A549 (cell line): ENCODE measurements at regions not wholly inside any gene's neighbourhood (a gene's known extent, or its start where the extent isn't known, plus 50 kb on each side); places are given as distances from the start of the nearest gene placed in this dataset.

ENCODE experiments used
- ATAC-seq, 2 experiments: fragments of 200-7000 bp in 1 of 2; fragments of >200 bp in 1 of 2; cut with Nextera tagmentation in 1 of 2; cut with Tn5 transposase in 1 of 2; 3 replicates each; pipeline versions ENCODE4 v1.8.0 to v1.9.1; 2018 to 2020; ENCODE audit warnings: mild to moderate bottlenecking in 1 of 2, moderate library complexity in 1 of 2
- CTCF ChIA-PET: fragments of 300-600 bp; sonication (Branson Sonifier 250); formaldehyde crosslinking; extraction: SDS; loops from one replicate; lab custom pipeline; 2021; ENCODE audit warnings: antibody characterized with exemption, inconsistent platforms; lab: Yijun Ruan, JAX
- POLR2A ChIA-PET: fragments of 350-600 bp; formaldehyde crosslinking; extraction: SDS; loops from one replicate; lab custom pipeline; 2021; ENCODE audit warnings: antibody characterized with exemption, inconsistent platforms; lab: Yijun Ruan, JAX
- DNase-seq, 2 experiments: peaks; one replicate each; pipeline versions ENCODE4 v3.0.0 to v3.0.0-alpha.2; 2011 to 2016; ENCODE audit warnings: low read depth in 1 of 2, low spot score in 1 of 2
- FAIRE-seq: peaks from 2 replicates; lab custom pipeline; 2011; peaks lifted over from hg19 to GRCh38; lab: Jason Lieb, UNC
- H3K27ac ChIP-seq, 2 experiments: fragments of >200 bp; sonication (Bioruptor Twin); formaldehyde crosslinking; 3 replicates each; pipeline ENCODE4 v1.5.1; 2016 to 2017
- H3K4me1 ChIP-seq: fragments of >200 bp; sonication (Bioruptor Twin); formaldehyde crosslinking; 3 replicates; pipeline ENCODE4 v1.6.1; 2016
- H3K4me2 ChIP-seq: fragments of >200 bp; sonication (Bioruptor Twin); formaldehyde crosslinking; 3 replicates; pipeline ENCODE4 v1.6.1; 2016
- H3K4me3 ChIP-seq: fragments of >200 bp; sonication (Bioruptor Twin); formaldehyde crosslinking; 3 replicates; pipeline ENCODE4 v1.5.1; 2016
- H3K9me3 ChIP-seq: fragments of >200 bp; sonication (Bioruptor Twin); formaldehyde crosslinking; 3 replicates; pipeline ENCODE4 v1.6.1; 2016
- CBX8 ChIP-seq: fragments of 200-600 bp; sonication (generic); IDR thresholded peaks from 2 replicates; pipeline ENCODE4 v1.6.1; 2016
- CTCF ChIP-seq: fragments of >200 bp; sonication (Bioruptor Twin); formaldehyde crosslinking; IDR thresholded peaks from 3 replicates; pipeline ENCODE4 v1.5.1; 2016
- EHMT2 ChIP-seq: fragments of 200-600 bp; sonication (generic); IDR thresholded peaks from 2 replicates; pipeline ENCODE4 v1.6.1; 2016; ENCODE audit warnings: antibody characterized with exemption, low read depth, mild to moderate bottlenecking, moderate library complexity
- EP300 ChIP-seq, 2 experiments: fragments of >200 bp; sonication (Bioruptor Twin); formaldehyde crosslinking; IDR thresholded peaks; 2 replicates in 1 of 2; 3 replicates in 1 of 2; pipeline ENCODE4 v1.6.1; 2016 to 2017
- FOXS1 ChIP-seq: fragments of 250-450 bp; sonication (Bioruptor Pico); IDR thresholded peaks from 2 replicates; pipeline ENCODE4 v1.5.0; 2020; ENCODE audit warnings: mild to moderate bottlenecking, moderate library complexity
- JUN ChIP-seq, 2 experiments: fragments of >200 bp; sonication (Bioruptor Twin); formaldehyde crosslinking; IDR thresholded peaks; 2 replicates in 1 of 2; 3 replicates in 1 of 2; pipeline ENCODE4 v1.6.1; 2016 to 2017
- JUNB ChIP-seq: fragments of >200 bp; sonication (Bioruptor Twin); formaldehyde crosslinking; IDR thresholded peaks from 2 replicates; pipeline ENCODE4 v1.6.1; 2016
- MAZ ChIP-seq: fragments of 150-350 bp; IDR thresholded peaks from 2 replicates; pipeline ENCODE4 v1.6.1; 2014; ENCODE audit warnings: antibody characterized with exemption, low read depth, low read length, borderline replicate concordance
- MYC ChIP-seq: IDR thresholded peaks from 2 replicates; pipeline ENCODE4 v1.6.1; 2012; ENCODE audit warnings: mild to moderate bottlenecking, inconsistent platforms, low read length, improper control_type of control experiment, borderline replicate concordance
- PHF8 ChIP-seq: fragments of 200-600 bp; sonication (generic); IDR thresholded peaks from 2 replicates; pipeline ENCODE4 v1.6.1; 2016; ENCODE audit warnings: low read depth, mild to moderate bottlenecking, antibody characterized with exemption, moderate library complexity, borderline replicate concordance
- POLR2A ChIP-seq: IDR thresholded peaks from 2 replicates; pipeline ENCODE4 v1.6.1; 2012; ENCODE audit warnings: mild to moderate bottlenecking, low read length
- RAD21 ChIP-seq, 2 experiments: fragments of >200 bp in 1 of 2; sonication (Bioruptor Twin) in 1 of 2; formaldehyde crosslinking in 1 of 2; IDR thresholded peaks in 1 of 2; conservative IDR thresholded peaks in 1 of 2; 2 replicates in 1 of 2; 3 replicates in 1 of 2; pipeline ENCODE4 v1.6.1; 2012 to 2018; ENCODE audit warnings: inconsistent platforms in 1 of 2
- REST ChIP-seq: fragments of 200-600 bp; sonication (generic); IDR thresholded peaks from 2 replicates; pipeline ENCODE4 v1.6.1; 2016; ENCODE audit warnings: antibody characterized with exemption, mild to moderate bottlenecking, moderate library complexity
- RNF2 ChIP-seq: fragments of 200-600 bp; sonication (generic); IDR thresholded peaks from 2 replicates; pipeline ENCODE4 v1.6.1; 2016; ENCODE audit warnings: low read depth, mild to moderate bottlenecking, antibody characterized with exemption, moderate library complexity, borderline replicate concordance
- SREBF2 ChIP-seq: fragments of 450-650 bp; IDR thresholded peaks from 2 replicates; pipeline ENCODE4 v1.6.1; 2014; ENCODE audit warnings: mild to moderate bottlenecking, moderate library complexity
- TFCP2L1 ChIP-seq: fragments of 250-450 bp; sonication (Bioruptor Pico); IDR thresholded peaks from 2 replicates; pipeline ENCODE4 v1.5.0; 2021; ENCODE audit warnings: mild to moderate bottlenecking
- ZFP36 ChIP-seq: fragments of 450-650 bp; IDR thresholded peaks from 2 replicates; pipeline ENCODE4 v1.6.1; 2014; ENCODE audit warnings: borderline replicate concordance; ENCODE audit not compliant: partially characterized antibody
- ZNF302 ChIP-seq: fragments of 250-450 bp; sonication (Bioruptor Pico); IDR thresholded peaks from 2 replicates; pipeline ENCODE4 v1.9.0; 2021; ENCODE audit warnings: inconsistent platforms, mild to moderate bottlenecking, moderate library complexity
- ZSCAN20 ChIP-seq: fragments of 250-450 bp; sonication (Bioruptor Pico); IDR thresholded peaks from 2 replicates; pipeline ENCODE4 v1.8.0; 2022; ENCODE audit warnings: mild to moderate bottlenecking, moderate library complexity
- WGBS: methylation state at CpG from one replicate; pipeline ENCODE4 v1.1.6; 2017; ENCODE audit errors: missing lambda C conversion rate; 5-methylcytosine and 5-hydroxymethylcytosine counted together
- TF ChIP-seq, protein P1 (sequence below): fragments of 250-450 bp; sonication (Bioruptor Pico); IDR thresholded peaks from 2 replicates; pipeline ENCODE4 v1.5.0; 2020; ENCODE audit warnings: low read depth, mild to moderate bottlenecking, moderate library complexity
- TF ChIP-seq, protein P2 (sequence below): IDR thresholded peaks from 2 replicates; pipeline ENCODE4 v1.6.1; 2012; ENCODE audit warnings: low read depth, borderline replicate concordance
- TF ChIP-seq, protein P3 (sequence below): fragments of >200 bp; sonication (Bioruptor Twin); formaldehyde crosslinking; IDR thresholded peaks from 2 replicates; pipeline ENCODE4 v1.6.1; 2016

GRCh38 chr2:24420373-24420772, 60.0 kb upstream of the ITSN2 start:
- H3K4me1 ChIP-seq, result no peaks in the 10 kb centered on the region
- TF ChIP-seq FOXS1, result no peak
- TF ChIP-seq PHF8, result no peak
- no peak for TF ChIP-seq CBX8
- no peak for TF ChIP-seq POLR2A
- TF ChIP-seq, protein P1, sequence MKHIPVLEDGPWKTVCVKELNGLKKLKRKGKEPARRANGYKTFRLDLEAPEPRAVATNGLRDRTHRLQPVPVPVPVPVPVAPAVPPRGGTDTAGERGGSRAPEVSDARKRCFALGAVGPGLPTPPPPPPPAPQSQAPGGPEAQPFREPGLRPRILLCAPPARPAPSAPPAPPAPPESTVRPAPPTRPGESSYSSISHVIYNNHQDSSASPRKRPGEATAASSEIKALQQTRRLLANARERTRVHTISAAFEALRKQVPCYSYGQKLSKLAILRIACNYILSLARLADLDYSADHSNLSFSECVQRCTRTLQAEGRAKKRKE (CRISPR knock-in tag), result no peak
- no peak for TF ChIP-seq ZSCAN20 (CRISPR knock-in tag)
- TF ChIP-seq CTCF, result no peak
- CTCF ChIA-PET, result interaction anchor here (4.6 to 5.8 kb wide), 2 partner anchors 10 to 13 kb away, joined by 27 to 37 read pairs; no protein-coding TSS in a partner anchor
- H3K9me3 ChIP-seq, result peaks cover 14% of the 10 kb centered on the region; the same call in 2 of the 3 replicates
- ATAC-seq, result no peak
- no peak overlapping the region for H3K4me2 ChIP-seq
- H3K27ac ChIP-seq, result no peak overlapping the region
- DNase-seq, result no peak
- 0% methylated on average over 1 of the region's 1 CpG for WGBS
- no peak for FAIRE-seq
- H3K4me3 ChIP-seq, result no peak overlapping the region
- POLR2A ChIA-PET, result no interaction called here

- ATAC-seq (no peak; a peak in 1 of 6 replicates), DNase-seq (no peak), FAIRE-seq (no peak)
- POLR2A ChIA-PET, result no interaction called here
- no peak overlapping the region for H3K4me3 ChIP-seq
- no peak for TF ChIP-seq JUNB
- TF ChIP-seq, protein P1 (CRISPR knock-in tag), result no peak
- TF ChIP-seq MYC, result no peak
- TF ChIP-seq TFCP2L1 (CRISPR knock-in tag), result no peak
- no peak for TF ChIP-seq RAD21 (conservative IDR thresholded peaks at IDR 0.05 in 1 of 2, IDR thresholded peaks at IDR 0.05 in 1 of 2)
- TF ChIP-seq JUN (IDR thresholded peaks at IDR 0.05), result no peak
- no peak for TF ChIP-seq ZNF302 (CRISPR knock-in tag)
- no peak for TF ChIP-seq ZFP36
- no peak for TF ChIP-seq EP300 (IDR thresholded peaks at IDR 0.05)
- TF ChIP-seq EHMT2, result no peak
- TF ChIP-seq, protein P2, sequence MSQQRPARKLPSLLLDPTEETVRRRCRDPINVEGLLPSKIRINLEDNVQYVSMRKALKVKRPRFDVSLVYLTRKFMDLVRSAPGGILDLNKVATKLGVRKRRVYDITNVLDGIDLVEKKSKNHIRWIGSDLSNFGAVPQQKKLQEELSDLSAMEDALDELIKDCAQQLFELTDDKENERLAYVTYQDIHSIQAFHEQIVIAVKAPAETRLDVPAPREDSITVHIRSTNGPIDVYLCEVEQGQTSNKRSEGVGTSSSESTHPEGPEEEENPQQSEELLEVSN, result no peak
- no peak for TF ChIP-seq MAZ
- no peak for TF ChIP-seq RNF2
- no peak for TF ChIP-seq FOXS1
- TF ChIP-seq REST, result no peak
- TF ChIP-seq POLR2A, result no peak
- TF ChIP-seq SREBF2, result no peak
- TF ChIP-seq, protein P3, sequence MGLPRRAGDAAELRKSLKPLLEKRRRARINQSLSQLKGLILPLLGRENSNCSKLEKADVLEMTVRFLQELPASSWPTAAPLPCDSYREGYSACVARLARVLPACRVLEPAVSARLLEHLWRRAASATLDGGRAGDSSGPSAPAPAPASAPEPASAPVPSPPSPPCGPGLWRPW, result no peak
- TF ChIP-seq, all 56 proteins: peak for 0
- CTCF ChIA-PET, result interaction anchor here (1.5 to 1.7 kb wide), 3 partner anchors 9 to 409 kb away, joined by 4 to 13 read pairs (median 9); no protein-coding TSS in a partner anchor
- H3K27ac ChIP-seq, result no peak overlapping the region
- no peaks in the 10 kb centered on the region for H3K4me1 ChIP-seq
- no peak overlapping the region for H3K4me2 ChIP-seq
- H3K9me3 ChIP-seq, result peaks cover 14% of the 10 kb centered on the region; the same call in 2 of the 3 replicates
- WGBS, result 70% methylated on average over 2 of the region's 2 CpGs
These were observed 58.0 kb upstream of the ITSN2 start for GRCh38 chr2:24418166-24418841.
